ENCODE measurements at regions not wholly inside any gene's neighbourhood (a gene's known extent, or its start where the extent isn't known, plus 50 kb on each side); places are given as distances from the start of the nearest gene placed in this dataset.

- H3K27me3 Mint-ChIP-seq, result peaks cover 8% of the 10 kb centered on the region
- no peak for DNase-seq (ENCODE audit: extremely low spot score, unreplicated experiment)
- TF ChIP-seq CTCF (conservative IDR thresholded peaks at IDR 0.05), result no peak
- H3K27ac Mint-ChIP-seq, result peak overlapping the region; percentile 8
- H3K36me3 Mint-ChIP-seq, result no peaks in the 10 kb centered on the region
- no peak overlapping the region for H3K4me3 Mint-ChIP-seq
- H3K4me1 Mint-ChIP-seq (ENCODE audit: unreplicated experiment), result no peaks in the 10 kb centered on the region
- no peaks in the 10 kb centered on the region for H3K9me3 Mint-ChIP-seq
Observed at GRCh38 chr5:115072266-115073064, 97.2 kb downstream of the TRIM36 start.

GRCh38 chr5:115070737-115071136 is 99.0 kb downstream of the TRIM36 start:
- no peaks in the 10 kb centered on the region for H3K4me1 Mint-ChIP-seq (ENCODE audit: unreplicated experiment)
- H3K27ac Mint-ChIP-seq, result no peak overlapping the region
- no peak for DNase-seq (ENCODE audit: extremely low spot score, unreplicated experiment)
- no peak for TF ChIP-seq CTCF (conservative IDR thresholded peaks at IDR 0.05)
- no peaks in the 10 kb centered on the region for H3K9me3 Mint-ChIP-seq
- no peak overlapping the region for H3K4me3 Mint-ChIP-seq
- no peaks in the 10 kb centered on the region for H3K36me3 Mint-ChIP-seq
- peaks cover 8% of the 10 kb centered on the region for H3K27me3 Mint-ChIP-seq

- peak; percentile 88 for TF ChIP-seq CTCF (conservative IDR thresholded peaks at IDR 0.05)
- Mint-ChIP-seq H3K27ac (no peak overlapping the region), H3K4me1 (ENCODE audit: unreplicated experiment) (no peaks in the 10 kb centered on the region)
Observed at GRCh38 chr5:115069087-115069968, 100.4 kb downstream of the TRIM36 start.

GRCh38 chr5:115068239-115069086 is 101.2 kb downstream of the TRIM36 start:
- no peaks in the 10 kb centered on the region for H3K4me1 Mint-ChIP-seq (ENCODE audit: unreplicated experiment)
- H3K4me3 Mint-ChIP-seq, result no peak overlapping the region
- H3K27ac Mint-ChIP-seq, result no peak overlapping the region
- no peak for TF ChIP-seq CTCF (conservative IDR thresholded peaks at IDR 0.05)
- no peak for DNase-seq (ENCODE audit: extremely low spot score, unreplicated experiment)
- no peaks in the 10 kb centered on the region for H3K36me3 Mint-ChIP-seq
- peaks cover 4% of the 10 kb centered on the region for H3K27me3 Mint-ChIP-seq
- no peaks in the 10 kb centered on the region for H3K9me3 Mint-ChIP-seq

More at GRCh38 chr5:115069087-115069968, 100.4 kb downstream of the TRIM36 start:
- Mint-ChIP-seq H3K4me3 (no peak overlapping the region), H3K9me3 (no peaks in the 10 kb centered on the region), H3K36me3 (no peaks in the 10 kb centered on the region), H3K27me3 (peaks cover 4% of the 10 kb centered on the region)
- no peak for DNase-seq (ENCODE audit: extremely low spot score, unreplicated experiment)

GRCh38 chr5:115064380-115064779 is 105.3 kb downstream of the TRIM36 start:
- Mint-ChIP-seq H3K36me3 (no peaks in the 10 kb centered on the region), H3K27me3 (peaks cover 2% of the 10 kb centered on the region), H3K4me1 (ENCODE audit: unreplicated experiment) (no peaks in the 10 kb centered on the region), H3K9me3 (no peaks in the 10 kb centered on the region), H3K4me3 (no peak overlapping the region), H3K27ac (no peak overlapping the region)
- DNase-seq (ENCODE audit: extremely low spot score, unreplicated experiment), result no peak
- no peak for TF ChIP-seq CTCF (conservative IDR thresholded peaks at IDR 0.05)
